Loucy (cell line): ENCODE measurements at regions not wholly inside any gene's neighbourhood (a gene's known extent, or its start where the extent isn't known, plus 50 kb on each side); places are given as distances from the start of the nearest gene placed in this dataset.

Experiments used
- H2AFZ ChIP-seq: fragments of 200-600 bp; sonication (generic); 2 replicates; pipeline ENCODE4 v1.6.0; 2016; ENCODE audit warnings: antibody characterized with exemption, mild to moderate bottlenecking, low read length, moderate library complexity
- H3F3A ChIP-seq: fragments of 200-600 bp; 2 replicates; pipeline ENCODE4 v1.6.0; 2016; ENCODE audit warnings: antibody characterized with exemption, low read depth, mild to moderate bottlenecking
- H3K27me3 ChIP-seq: fragments of 200-600 bp; sonication (generic); 2 replicates; pipeline ENCODE4 v1.6.1; 2014; ENCODE audit warnings: low read length, mild to moderate bottlenecking; ENCODE audit not compliant: insufficient read depth, poor library complexity, severe bottlenecking
- H3K36me3 ChIP-seq: fragments of 200-600 bp; sonication (generic); 2 replicates; pipeline ENCODE4 v1.6.1; 2016; ENCODE audit warnings: low read length; ENCODE audit not compliant: insufficient read depth
- H3K4me1 ChIP-seq: fragments of 200-600 bp; sonication (generic); 2 replicates; pipeline ENCODE4 v1.5.1; 2014; ENCODE audit warnings: low read length, mild to moderate bottlenecking; ENCODE audit not compliant: insufficient read depth, poor library complexity, severe bottlenecking
- H3K4me2 ChIP-seq: fragments of 200-600 bp; sonication (generic); 2 replicates; pipeline ENCODE4 v1.6.0; 2014; ENCODE audit warnings: antibody characterized with exemption, low read length, low read depth, mild to moderate bottlenecking; ENCODE audit not compliant: poor library complexity, severe bottlenecking
- H3K4me3 ChIP-seq: fragments of 200-600 bp; sonication (generic); 2 replicates; pipeline ENCODE4 v1.5.1; 2014; ENCODE audit warnings: low read length, mild to moderate bottlenecking, mixed read lengths; ENCODE audit not compliant: poor library complexity, severe bottlenecking
- H3K79me2 ChIP-seq: fragments of 200-600 bp; sonication (generic); 2 replicates; pipeline ENCODE4 v1.6.1; 2014; ENCODE audit warnings: low read length; ENCODE audit not compliant: insufficient read depth
- H3K9ac ChIP-seq: fragments of 200-600 bp; sonication (generic); 2 replicates; pipeline ENCODE4 v1.6.0; 2014; ENCODE audit warnings: mild to moderate bottlenecking, low read depth, low read length, moderate library complexity; ENCODE audit not compliant: poor library complexity, severe bottlenecking
- H3K9me2 ChIP-seq: fragments of 200-600 bp; sonication (generic); replicated peaks from 2 replicates; pipeline ENCODE4 v1.6.1; 2016; ENCODE audit warnings: low read depth, low read length, mixed read lengths
- H3K9me3 ChIP-seq: fragments of 200-600 bp; sonication (generic); 2 replicates; pipeline ENCODE4 v1.6.1; 2014; ENCODE audit warnings: mild to moderate bottlenecking, antibody characterized with exemption, low read length, low read depth; ENCODE audit not compliant: insufficient read depth
- H4K20me1 ChIP-seq: fragments of 200-600 bp; sonication (generic); 2 replicates; pipeline ENCODE4 v1.6.0; 2014; ENCODE audit warnings: antibody characterized with exemption, low read length, mild to moderate bottlenecking; ENCODE audit not compliant: insufficient read depth, poor library complexity, severe bottlenecking
- EZH2phosphoT487 ChIP-seq: fragments of 200-600 bp; IDR thresholded peaks from 2 replicates; pipeline ENCODE4 v1.6.1; 2018; ENCODE audit warnings: antibody characterized with exemption, mild to moderate bottlenecking, moderate library complexity, borderline replicate concordance
- TF ChIP-seq, protein P1 (sequence below): fragments of 200-600 bp; sonication (generic); conservative IDR thresholded peaks from 2 replicates; pipeline ENCODE4 v1.5.1; 2014; ENCODE audit warnings: mild to moderate bottlenecking, antibody characterized with exemption, low read length

- H3K27me3 ChIP-seq: no peaks in the 10 kb centered on the region
- no peaks in the 10 kb centered on the region for H4K20me1 ChIP-seq
- H3K79me2 ChIP-seq: no peaks in the 10 kb centered on the region
- no peak overlapping the region for H3K4me2 ChIP-seq
- H3F3A ChIP-seq: no peaks in the 10 kb centered on the region
- no peaks in the 10 kb centered on the region for H3K36me3 ChIP-seq
- no peaks in the 10 kb centered on the region for H3K4me1 ChIP-seq
- H3K9me2 ChIP-seq: no peaks in the 10 kb centered on the region
- no peak overlapping the region for H3K9ac ChIP-seq
- H3K4me3 ChIP-seq: no peak overlapping the region
- H2AFZ ChIP-seq: no peak overlapping the region
- TF ChIP-seq, protein P1, sequence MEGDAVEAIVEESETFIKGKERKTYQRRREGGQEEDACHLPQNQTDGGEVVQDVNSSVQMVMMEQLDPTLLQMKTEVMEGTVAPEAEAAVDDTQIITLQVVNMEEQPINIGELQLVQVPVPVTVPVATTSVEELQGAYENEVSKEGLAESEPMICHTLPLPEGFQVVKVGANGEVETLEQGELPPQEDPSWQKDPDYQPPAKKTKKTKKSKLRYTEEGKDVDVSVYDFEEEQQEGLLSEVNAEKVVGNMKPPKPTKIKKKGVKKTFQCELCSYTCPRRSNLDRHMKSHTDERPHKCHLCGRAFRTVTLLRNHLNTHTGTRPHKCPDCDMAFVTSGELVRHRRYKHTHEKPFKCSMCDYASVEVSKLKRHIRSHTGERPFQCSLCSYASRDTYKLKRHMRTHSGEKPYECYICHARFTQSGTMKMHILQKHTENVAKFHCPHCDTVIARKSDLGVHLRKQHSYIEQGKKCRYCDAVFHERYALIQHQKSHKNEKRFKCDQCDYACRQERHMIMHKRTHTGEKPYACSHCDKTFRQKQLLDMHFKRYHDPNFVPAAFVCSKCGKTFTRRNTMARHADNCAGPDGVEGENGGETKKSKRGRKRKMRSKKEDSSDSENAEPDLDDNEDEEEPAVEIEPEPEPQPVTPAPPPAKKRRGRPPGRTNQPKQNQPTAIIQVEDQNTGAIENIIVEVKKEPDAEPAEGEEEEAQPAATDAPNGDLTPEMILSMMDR: no peak
- TF ChIP-seq EZH2phosphoT487: no peak
- H3K9me3 ChIP-seq: no peaks in the 10 kb centered on the region
Observed at GRCh38 chr3:139735191-139735590, 57.4 kb upstream of the NMNAT3 start.

DNA sequence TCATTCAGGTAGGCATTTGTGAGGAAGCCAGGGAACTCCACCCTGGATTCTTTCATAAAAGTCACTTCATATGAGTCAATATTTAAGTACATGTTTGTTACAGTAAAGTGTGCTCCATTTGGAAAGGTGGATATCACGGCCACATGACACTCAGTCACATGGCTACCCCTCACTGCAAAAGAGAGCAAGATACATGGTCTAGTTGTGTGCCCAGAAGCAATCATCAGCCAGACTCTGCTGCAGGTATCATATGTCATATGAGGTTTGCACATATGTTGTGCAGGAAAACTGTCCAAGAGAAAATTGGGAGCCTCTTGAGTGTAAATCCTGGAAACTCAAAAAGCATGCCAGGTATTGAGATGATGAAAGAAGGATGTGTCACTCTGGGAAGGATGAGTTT lies 55.0 kb upstream of the NMNAT3 start:
- no peak overlapping the region for H3K4me3 ChIP-seq
- no peaks in the 10 kb centered on the region for H3K36me3 ChIP-seq
- H3K4me2 ChIP-seq: no peak overlapping the region
- no peaks in the 10 kb centered on the region for H3K9me3 ChIP-seq
- no peaks in the 10 kb centered on the region for H3K9me2 ChIP-seq
- TF ChIP-seq EZH2phosphoT487: no peak
- TF ChIP-seq, protein P1: no peak
- no peaks in the 10 kb centered on the region for H3K4me1 ChIP-seq
- H3K79me2 ChIP-seq: no peaks in the 10 kb centered on the region
- no peak overlapping the region for H3K9ac ChIP-seq
- H3K27me3 ChIP-seq: no peaks in the 10 kb centered on the region
- no peaks in the 10 kb centered on the region for H4K20me1 ChIP-seq
- no peaks in the 10 kb centered on the region for H3F3A ChIP-seq
- H2AFZ ChIP-seq: no peak overlapping the region

DNA sequence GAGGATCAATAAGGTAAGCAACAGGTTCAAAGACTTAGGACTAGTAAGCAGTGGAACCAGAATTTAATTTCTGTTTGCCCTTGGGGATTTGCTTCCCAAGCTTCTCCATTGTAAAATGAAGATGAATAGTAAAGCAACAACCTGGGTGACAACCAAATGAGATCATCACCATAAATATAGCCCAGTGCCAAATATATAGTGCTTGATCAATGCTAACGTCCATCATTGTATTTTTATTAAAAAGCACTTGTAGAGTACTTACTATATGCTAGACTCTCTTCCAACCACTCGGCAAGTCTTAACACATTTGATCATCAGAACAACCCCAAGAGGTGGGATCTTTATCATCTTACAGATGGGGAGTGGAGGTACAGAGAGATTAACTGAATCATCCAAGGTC lies 51.5 kb upstream of the NMNAT3 start:
- H3K4me2 ChIP-seq: no peak overlapping the region

More for the DNA sequence above, 51.5 kb upstream of the NMNAT3 start:
- H3K4me3 ChIP-seq: no peak overlapping the region
- no peaks in the 10 kb centered on the region for H3K4me1 ChIP-seq
- no peaks in the 10 kb centered on the region for H3K9me2 ChIP-seq
- no peak for TF ChIP-seq EZH2phosphoT487
- TF ChIP-seq, protein P1: no peak
- no peaks in the 10 kb centered on the region for H4K20me1 ChIP-seq
- H3K79me2 ChIP-seq: no peaks in the 10 kb centered on the region
- H3K9ac ChIP-seq: no peak overlapping the region
- no peaks in the 10 kb centered on the region for H3K36me3 ChIP-seq
- H3K27me3 ChIP-seq: no peaks in the 10 kb centered on the region
- no peak overlapping the region for H2AFZ ChIP-seq
- H3F3A ChIP-seq: no peaks in the 10 kb centered on the region
- H3K9me3 ChIP-seq: no peaks in the 10 kb centered on the region
